ENCODE measurements at regions not wholly inside any gene's neighbourhood (a gene's known extent, or its start where the extent isn't known, plus 50 kb on each side); places are given as distances from the start of the nearest gene placed in this dataset.

DNA sequence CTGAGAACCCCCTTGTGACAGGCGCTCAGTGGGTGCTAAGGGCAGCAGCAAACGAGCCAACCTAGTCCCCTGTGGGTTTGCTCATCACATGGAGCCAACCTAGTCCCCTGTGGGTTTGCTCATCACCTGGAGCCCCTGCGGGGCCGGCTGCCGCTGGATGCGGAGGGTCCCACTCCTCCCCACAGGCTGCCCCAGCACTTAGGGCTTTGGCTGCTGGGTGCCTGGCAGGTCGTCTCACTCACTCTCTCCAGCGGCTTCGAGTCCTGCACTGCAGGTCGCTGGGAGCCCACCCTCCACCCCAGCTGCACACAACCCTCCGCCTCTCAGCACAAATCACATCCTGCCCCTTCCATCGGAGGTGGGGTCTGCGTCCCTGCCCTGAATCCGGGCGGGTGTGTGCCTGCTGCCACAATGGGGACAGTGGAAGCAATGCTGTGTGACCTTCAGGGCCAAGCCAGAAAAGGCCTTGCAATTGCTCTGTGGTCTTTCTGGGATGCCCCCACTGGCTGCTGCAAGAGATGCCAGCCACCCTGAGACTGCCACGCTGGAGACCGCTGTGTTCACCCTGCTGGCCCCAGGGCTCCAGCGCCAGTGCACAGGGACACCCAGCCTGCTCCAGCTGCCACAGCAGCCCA lies 248.1 kb upstream of the SALL3 start:
- Mint-ChIP-seq H3K4me3 (no peak overlapping the region), H3K27me3 (ENCODE audit: low read depth) (no peaks in the 10 kb centered on the region), H3K4me1 (no peaks in the 10 kb centered on the region), H3K9me3 (no peaks in the 10 kb centered on the region), H3K27ac (ENCODE audit: unreplicated experiment) (no peak overlapping the region), H3K36me3 (ENCODE audit: low read depth) (no peaks in the 10 kb centered on the region)
- TF ChIP-seq, protein P1, sequence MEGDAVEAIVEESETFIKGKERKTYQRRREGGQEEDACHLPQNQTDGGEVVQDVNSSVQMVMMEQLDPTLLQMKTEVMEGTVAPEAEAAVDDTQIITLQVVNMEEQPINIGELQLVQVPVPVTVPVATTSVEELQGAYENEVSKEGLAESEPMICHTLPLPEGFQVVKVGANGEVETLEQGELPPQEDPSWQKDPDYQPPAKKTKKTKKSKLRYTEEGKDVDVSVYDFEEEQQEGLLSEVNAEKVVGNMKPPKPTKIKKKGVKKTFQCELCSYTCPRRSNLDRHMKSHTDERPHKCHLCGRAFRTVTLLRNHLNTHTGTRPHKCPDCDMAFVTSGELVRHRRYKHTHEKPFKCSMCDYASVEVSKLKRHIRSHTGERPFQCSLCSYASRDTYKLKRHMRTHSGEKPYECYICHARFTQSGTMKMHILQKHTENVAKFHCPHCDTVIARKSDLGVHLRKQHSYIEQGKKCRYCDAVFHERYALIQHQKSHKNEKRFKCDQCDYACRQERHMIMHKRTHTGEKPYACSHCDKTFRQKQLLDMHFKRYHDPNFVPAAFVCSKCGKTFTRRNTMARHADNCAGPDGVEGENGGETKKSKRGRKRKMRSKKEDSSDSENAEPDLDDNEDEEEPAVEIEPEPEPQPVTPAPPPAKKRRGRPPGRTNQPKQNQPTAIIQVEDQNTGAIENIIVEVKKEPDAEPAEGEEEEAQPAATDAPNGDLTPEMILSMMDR (conservative IDR thresholded peaks at IDR 0.05) = no peak
- DNase-seq (ENCODE audit: low read depth, low spot score) = no peak

DNA sequence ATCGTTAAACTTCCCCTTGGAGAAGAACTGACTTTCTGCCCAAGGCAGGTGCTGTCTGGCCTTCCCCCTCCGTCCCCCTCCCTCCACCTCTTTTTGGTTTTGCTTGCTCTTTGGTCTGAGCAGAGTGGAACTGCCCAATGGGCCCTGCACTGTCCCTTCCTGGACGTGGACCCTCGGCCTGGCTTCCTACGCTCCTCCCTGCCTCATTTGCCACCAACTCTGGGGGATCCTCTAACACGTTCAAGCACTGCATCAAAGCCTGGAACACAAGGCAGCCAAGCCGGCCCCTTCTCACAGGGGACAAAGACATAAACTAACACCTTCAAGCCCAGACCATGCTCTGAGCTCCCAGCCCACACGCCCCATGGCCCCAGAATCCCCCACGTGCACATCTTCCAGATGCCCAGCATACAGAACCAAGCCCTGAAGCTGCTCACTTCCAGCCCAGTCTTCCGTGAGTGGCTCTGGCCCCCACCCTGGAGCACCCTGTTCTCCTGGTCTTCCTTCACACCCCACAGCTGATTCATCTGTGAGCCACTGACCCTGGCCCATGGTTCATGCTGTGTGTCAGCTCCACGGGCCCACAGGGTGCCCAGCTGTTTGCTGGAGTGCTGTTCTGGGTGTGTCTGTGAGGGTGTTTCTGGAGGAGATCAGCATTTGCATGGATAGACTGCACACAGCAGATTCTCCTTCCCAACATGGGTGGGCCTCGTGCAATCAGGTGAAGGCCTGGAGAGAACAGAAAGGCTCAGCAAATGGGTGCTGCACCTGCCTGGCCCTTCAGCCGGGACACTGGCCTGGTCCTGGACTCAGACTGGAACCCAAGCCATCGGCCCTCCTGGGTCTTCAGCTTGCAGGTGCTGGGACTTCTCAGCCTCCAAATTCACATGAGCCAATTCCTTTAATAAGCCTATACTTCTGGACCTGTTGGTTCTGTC lies 247.1 kb upstream of the SALL3 start:
- H3K4me3 Mint-ChIP-seq = no peak overlapping the region
- H3K9me3 Mint-ChIP-seq = no peaks in the 10 kb centered on the region
- H3K36me3 Mint-ChIP-seq (ENCODE audit: low read depth) = no peaks in the 10 kb centered on the region
- H3K27me3 Mint-ChIP-seq (ENCODE audit: low read depth) = no peaks in the 10 kb centered on the region
- TF ChIP-seq, protein P1 (conservative IDR thresholded peaks at IDR 0.05) = no peak
- H3K4me1 Mint-ChIP-seq = no peaks in the 10 kb centered on the region
- peak overlapping the region; percentile 94 for H3K27ac Mint-ChIP-seq (ENCODE audit: unreplicated experiment)
- DNase-seq (ENCODE audit: low read depth, low spot score) = no peak

DNA sequence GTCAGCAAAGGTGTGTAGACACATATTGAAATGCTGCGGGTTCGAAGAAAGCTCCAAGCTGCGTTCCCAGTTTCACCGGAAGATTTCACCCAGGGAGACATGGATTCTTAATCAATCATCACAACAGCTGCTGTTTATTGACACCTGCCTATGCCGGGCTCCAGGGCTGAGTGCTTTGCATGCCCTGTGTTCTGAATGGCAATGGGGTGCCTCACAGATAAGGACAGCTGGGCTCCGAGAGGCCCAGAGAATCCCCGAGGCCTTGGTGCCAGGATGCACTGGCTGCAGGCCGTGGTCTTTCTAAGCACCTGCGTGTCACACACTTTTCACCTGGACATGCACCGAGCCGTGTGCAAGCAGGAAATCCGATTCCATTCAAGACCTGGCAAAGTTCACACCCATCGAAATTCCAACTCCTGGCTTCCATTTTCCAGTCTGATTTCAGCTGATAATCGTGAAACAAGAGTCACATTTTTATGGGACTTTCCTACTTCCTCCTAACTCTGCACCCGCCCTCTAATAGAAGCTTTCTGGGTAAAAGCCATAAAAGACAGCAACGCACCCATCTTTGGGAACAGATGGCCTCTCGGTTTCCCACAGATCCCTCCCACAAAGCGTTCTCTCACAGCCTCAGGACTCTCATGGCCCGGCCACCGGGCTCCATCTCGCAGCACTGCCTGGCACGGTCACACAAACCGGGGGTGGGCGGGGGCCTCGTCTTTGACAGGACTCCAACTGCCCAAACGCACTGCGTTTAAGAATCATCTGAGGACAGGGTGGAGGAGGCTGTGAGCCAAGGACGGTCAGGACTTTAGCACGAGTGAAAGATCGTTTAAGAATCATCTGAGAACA lies 245.6 kb upstream of the SALL3 start:
- Mint-ChIP-seq H3K27ac (ENCODE audit: unreplicated experiment) (no peak overlapping the region), H3K4me1 (no peaks in the 10 kb centered on the region), H3K9me3 (no peaks in the 10 kb centered on the region), H3K27me3 (ENCODE audit: low read depth) (no peaks in the 10 kb centered on the region), H3K4me3 (no peak overlapping the region), H3K36me3 (ENCODE audit: low read depth) (no peaks in the 10 kb centered on the region)
- no peak for DNase-seq (ENCODE audit: low read depth, low spot score)
- TF ChIP-seq, protein P1 (conservative IDR thresholded peaks at IDR 0.05) = no peak

DNA sequence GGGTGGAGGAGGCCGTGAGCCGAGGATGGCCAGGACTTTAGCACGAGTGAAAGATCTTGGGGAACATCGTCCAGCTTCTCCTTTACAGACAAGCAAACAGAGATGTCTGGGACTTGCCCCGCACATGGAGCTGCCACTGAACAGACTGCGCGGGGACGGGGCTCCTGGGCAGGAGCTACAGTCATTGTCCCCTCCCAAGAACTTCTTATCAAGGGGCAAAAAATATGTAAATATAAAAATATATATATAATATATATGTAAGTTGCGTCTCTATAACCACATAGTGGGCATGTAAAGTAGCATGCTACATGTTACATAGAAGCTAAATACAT lies 245.0 kb upstream of the SALL3 start:
- Mint-ChIP-seq H3K27me3 (ENCODE audit: low read depth) (no peaks in the 10 kb centered on the region), H3K27ac (ENCODE audit: unreplicated experiment) (no peak overlapping the region), H3K4me1 (no peaks in the 10 kb centered on the region), H3K36me3 (ENCODE audit: low read depth) (no peaks in the 10 kb centered on the region), H3K9me3 (no peaks in the 10 kb centered on the region), H3K4me3 (no peak overlapping the region)
- TF ChIP-seq, protein P1 (conservative IDR thresholded peaks at IDR 0.05) = no peak
- DNase-seq (ENCODE audit: low read depth, low spot score) = no peak

DNA sequence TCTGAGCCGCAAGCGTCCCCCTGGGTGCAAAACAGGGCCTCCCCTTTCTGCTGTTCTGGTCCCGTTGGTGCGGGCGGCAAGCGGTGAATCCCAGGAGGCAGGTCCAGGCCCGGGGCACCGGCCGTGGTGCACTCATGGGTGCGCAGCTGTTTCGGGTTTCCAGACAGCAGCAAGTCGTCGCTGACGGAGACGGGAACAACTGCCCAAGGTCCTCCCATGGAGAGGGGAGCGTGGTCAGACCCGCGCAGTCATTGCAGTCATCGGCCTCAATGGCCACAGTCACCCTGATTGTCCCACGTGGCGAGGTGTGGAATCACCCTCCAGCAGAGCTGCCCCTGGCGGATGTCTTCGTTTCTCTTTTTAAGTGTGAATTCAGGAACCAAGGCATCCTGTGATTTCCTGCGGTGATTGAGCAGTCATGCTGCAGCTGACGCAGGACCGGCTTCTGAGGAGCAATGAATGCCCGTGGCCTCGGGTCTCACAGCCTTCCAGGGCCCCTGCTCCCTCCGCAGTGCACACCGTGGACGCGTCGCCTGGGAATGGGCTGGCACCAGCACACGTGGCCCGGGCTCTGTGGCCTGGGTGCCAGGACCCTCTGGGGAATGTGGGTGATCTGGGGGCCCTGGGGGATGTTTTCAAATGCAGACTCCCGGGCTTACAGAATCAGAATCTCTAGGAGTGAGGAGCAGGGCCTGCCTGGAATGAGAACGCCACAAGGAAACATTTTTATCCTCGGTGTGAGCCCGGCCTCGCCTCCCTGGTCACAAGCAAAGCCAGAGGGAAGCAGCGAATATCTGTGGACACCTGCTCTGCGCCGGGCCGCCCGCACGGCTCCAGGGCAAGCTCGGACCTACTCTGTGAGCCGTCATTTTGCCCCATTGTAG lies 244.2 kb upstream of the SALL3 start:
- DNase-seq (ENCODE audit: low read depth, low spot score) = no peak
- no peaks in the 10 kb centered on the region for H3K36me3 Mint-ChIP-seq (ENCODE audit: low read depth)
- no peaks in the 10 kb centered on the region for H3K27me3 Mint-ChIP-seq (ENCODE audit: low read depth)
- no peak overlapping the region for H3K4me3 Mint-ChIP-seq
- no peaks in the 10 kb centered on the region for H3K4me1 Mint-ChIP-seq
- H3K27ac Mint-ChIP-seq (ENCODE audit: unreplicated experiment) = peak overlapping the region; percentile 35
- no peaks in the 10 kb centered on the region for H3K9me3 Mint-ChIP-seq
- TF ChIP-seq, protein P1 (conservative IDR thresholded peaks at IDR 0.05) = no peak

Data from neural crest cell (in vitro differentiated cells).